Lung (tissue), 11 donors: ENCODE measurements at regions not wholly inside any gene's neighbourhood (a gene's known extent, or its start where the extent isn't known, plus 50 kb on each side); places are given as distances from the start of the nearest gene placed in this dataset.

Source experiments
- ATAC-seq: fragments of 200-7000 bp; cut with Tn5 transposase; one replicate; pipeline ENCODE4 v1.9.1; 2020; ENCODE audit warnings: moderate number of reproducible peaks; ENCODE audit not compliant: insufficient read depth, low FRiP score
- DNase-seq, 3 donors: peaks; one replicate each; pipeline ENCODE4 v3.0.0-alpha.2; 2013 to 2017
- H3K27ac ChIP-seq, 2 donors: one replicate each; pipeline ENCODE4 v1.5.1; 2013; ENCODE audit warnings: mild to moderate bottlenecking in 2 of 2, moderate library complexity in 2 of 2, control low read depth in 1 of 2, inconsistent platforms in 1 of 2, low read depth in 1 of 2, low read length in 1 of 2
- H3K27me3 ChIP-seq, 3 donors: one replicate each; pipeline ENCODE4 v1.5.1; 2013; ENCODE audit warnings: low read length in 2 of 3; ENCODE audit not compliant: control insufficient read depth in 3 of 3, insufficient read depth in 3 of 3
- H3K36me3 ChIP-seq, 4 donors: one replicate each; pipeline ENCODE4 v1.5.1; 2013; ENCODE audit warnings: low read length in 4 of 4, mild to moderate bottlenecking in 1 of 4, moderate library complexity in 1 of 4; ENCODE audit not compliant: control insufficient read depth in 4 of 4, insufficient read depth in 4 of 4
- H3K4me1 ChIP-seq, 5 donors: one replicate each; pipeline ENCODE4 v1.5.1; 2013; ENCODE audit warnings: low read length in 5 of 5, mild to moderate bottlenecking in 2 of 5, moderate library complexity in 1 of 5; ENCODE audit not compliant: control insufficient read depth in 5 of 5, insufficient read depth in 5 of 5
- H3K4me3 ChIP-seq: one replicate; pipeline ENCODE4 v1.5.1; 2013; ENCODE audit warnings: mild to moderate bottlenecking, control low read depth, moderate library complexity
- H3K9ac ChIP-seq, 2 donors: one replicate each; pipeline ENCODE4 v1.5.1; 2013; ENCODE audit warnings: low read length in 2 of 2, control low read depth in 1 of 2; ENCODE audit not compliant: insufficient read depth in 1 of 2
- H3K9me3 ChIP-seq, 4 donors: one replicate each; pipeline ENCODE4 v1.5.1; 2013; ENCODE audit warnings: low read length in 3 of 4, mild to moderate bottlenecking in 1 of 4, moderate library complexity in 1 of 4; ENCODE audit not compliant: control insufficient read depth in 4 of 4, insufficient read depth in 3 of 4
- CTCF ChIP-seq: IDR thresholded peaks from 2 replicates; pipeline ENCODE4 v1.5.1; 2012; ENCODE audit warnings: mild to moderate bottlenecking; ENCODE audit errors: control extremely low read depth, extremely low read depth
- WGBS, 2 donors: extraction: QIAGEN DNeasy Blood & Tissue Kit; methylation state at CpG; one replicate each; pipeline ENCODE4 v1.1.7; 2013; 5-methylcytosine and 5-hydroxymethylcytosine counted together
- donor health status: control.
- donor health status: control.
- donor health status: Bipolar disorder and iron deficiency.
- donor health status: healthy.
- donor health status: DM: yes; HTN: yes; CAD: no.

GRCh38 chr2:193521523-193521922 lies 1326.8 kb upstream of the TMEFF2 start:
- Histone ChIP-seq H3K27ac (no peak overlapping the region), H3K9me3 (no peaks in the 10 kb centered on the region), H3K4me3 (no peak overlapping the region), H3K9ac (no peak overlapping the region), H3K36me3 (no peaks in the 10 kb centered on the region), H3K4me1 (no peaks in the 10 kb centered on the region), H3K27me3 (no peaks in the 10 kb centered on the region)
- no peak for TF ChIP-seq CTCF
- ATAC-seq = no peak
- DNase-seq = no peak
- 86 to 94% methylated on average over 2 of the region's 2 CpGs for WGBS, 2 donors

GRCh38 chr2:193520709-193521458 lies 1326.2 kb upstream of the TMEFF2 start:
- 78 to 86% methylated on average over 5 of the region's 5 CpGs for WGBS, 2 donors
- no peaks in the 10 kb centered on the region for H3K4me1 ChIP-seq
- H3K27ac ChIP-seq = no peak overlapping the region
- no peak for DNase-seq
- no peaks in the 10 kb centered on the region for H3K9me3 ChIP-seq
- H3K36me3 ChIP-seq = no peaks in the 10 kb centered on the region
- TF ChIP-seq CTCF = no peak
- H3K27me3 ChIP-seq = no peaks in the 10 kb centered on the region
- no peak overlapping the region for H3K9ac ChIP-seq
- H3K4me3 ChIP-seq = no peak overlapping the region
- no peak for ATAC-seq

GRCh38 chr2:193518041-193518817 lies 1323.5 kb upstream of the TMEFF2 start:
- no peak for TF ChIP-seq CTCF
- Histone ChIP-seq H3K27me3 (no peaks in the 10 kb centered on the region), H3K9ac (no peak overlapping the region), H3K9me3 (no peaks in the 10 kb centered on the region), H3K36me3 (no peaks in the 10 kb centered on the region), H3K4me1 (no peaks in the 10 kb centered on the region), H3K4me3 (no peak overlapping the region), H3K27ac (no peak overlapping the region)
- DNase-seq = no peak
- 69 to 85% methylated on average over 6 of the region's 6 CpGs for WGBS, 2 donors
- ATAC-seq = no peak
